Hematopoietic multipotent progenitor cell treated with erythropoietin and hydrocortisone succinate and interleukin-3 and kit ligand, for 8 days (in vitro differentiated cells): ENCODE measurements at regions not wholly inside any gene's neighbourhood (a gene's known extent, or its start where the extent isn't known, plus 50 kb on each side); places are given as distances from the start of the nearest gene placed in this dataset.
"Not testable (repeated sequence)": the region's sequence is repeated elsewhere in the genome, so short reads cannot be mapped to it uniquely, and the experiment has no call there.

Experiments
- DNase-seq: peaks from one replicate; pipeline ENCODE4 v3.0.0-alpha.2; 2015

- not testable (repeated sequence) for DNase-seq
Observed at GRCh38 chr2:95654897-95655296, 63.1 kb downstream of the TRIM43 start.

GRCh38 chr2:95656553-95656952, 64.8 kb downstream of the TRIM43 start:
- DNase-seq: not testable (repeated sequence)

GRCh38 chr2:95657937-95658336, 66.1 kb downstream of the TRIM43 start:
- not testable (repeated sequence) for DNase-seq

GRCh38 chr2:95660766-95661562, 69.2 kb downstream of the TRIM43 start:
- not testable (repeated sequence) for DNase-seq

- not testable (repeated sequence) for DNase-seq
Observed at GRCh38 chr2:95663471-95664441, 72.0 kb downstream of the TRIM43 start.

- not testable (repeated sequence) for DNase-seq
Observed at GRCh38 chr2:95666636-95667035, 74.8 kb downstream of the TRIM43 start.

GRCh38 chr2:95667480-95667879, 75.7 kb downstream of the TRIM43 start:
- DNase-seq: no peak

- not testable (repeated sequence) for DNase-seq
Observed at GRCh38 chr2:95668934-95669333, 77.1 kb downstream of the TRIM43 start.

GRCh38 chr2:95669441-95669991, 77.7 kb downstream of the TRIM43 start:
- DNase-seq: no peak

GRCh38 chr2:95670167-95670566, 78.4 kb downstream of the TRIM43 start:
- DNase-seq: no peak

- no peak for DNase-seq
Observed at GRCh38 chr2:95670686-95671085, 78.9 kb downstream of the TRIM43 start.

GRCh38 chr2:95671171-95671570, 79.4 kb downstream of the TRIM43 start:
- DNase-seq: not testable (repeated sequence)

- DNase-seq: not testable (repeated sequence)
Observed at GRCh38 chr2:95671992-95672391, 80.2 kb downstream of the TRIM43 start.

- not testable (repeated sequence) for DNase-seq
Observed at GRCh38 chr2:95672500-95672899, 80.7 kb downstream of the TRIM43 start.

- no peak for DNase-seq
Observed at GRCh38 chr2:95674186-95674585, 82.4 kb downstream of the TRIM43 start.

GRCh38 chr2:95676573-95676972, 84.8 kb downstream of the TRIM43 start:
- DNase-seq: not testable (repeated sequence)

GRCh38 chr2:95677346-95677745, 85.5 kb downstream of the TRIM43 start:
- no peak for DNase-seq

GRCh38 chr2:95677833-95678232, 86.0 kb downstream of the TRIM43 start:
- DNase-seq: not testable (repeated sequence)

- DNase-seq: not testable (repeated sequence)
Observed at GRCh38 chr2:95681158-95681557, 89.4 kb downstream of the TRIM43 start.

GRCh38 chr2:95681589-95682081, 89.8 kb downstream of the TRIM43 start:
- not testable (repeated sequence) for DNase-seq

GRCh38 chr2:95682889-95683517, 91.2 kb downstream of the TRIM43 start:
- not testable (repeated sequence) for DNase-seq

- DNase-seq: no peak
Observed at GRCh38 chr2:95685513-95685912, 93.7 kb downstream of the TRIM43 start.
